Mesenchymal stem cell (in vitro differentiated cells and primary cell): ENCODE measurements at regions not wholly inside any gene's neighbourhood (a gene's known extent, or its start where the extent isn't known, plus 50 kb on each side); places are given as distances from the start of the nearest gene placed in this dataset.

Source experiments
- DNase-seq: peaks from one replicate; pipeline ENCODE4 v3.0.0-alpha.2; 2013
- H2AFZ ChIP-seq: one replicate; pipeline ENCODE4 v1.6.1; 2013; ENCODE audit warnings: low read depth, mild to moderate bottlenecking, control low read depth, inconsistent platforms, low read length, moderate library complexity
- H2AK5ac ChIP-seq: 2 replicates; pipeline ENCODE4 v1.6.1; 2013; ENCODE audit warnings: low read length, moderate library complexity, mild to moderate bottlenecking, inconsistent platforms; ENCODE audit not compliant: severe bottlenecking
- H2BK120ac ChIP-seq: one replicate; pipeline ENCODE4 v1.6.1; 2013; ENCODE audit warnings: low read depth, mild to moderate bottlenecking, inconsistent platforms, low read length, moderate library complexity
- H2BK12ac ChIP-seq, 2 experiments: one replicate each; pipeline ENCODE4 v1.6.1; 2013; ENCODE audit warnings: inconsistent platforms in 2 of 2, low read length in 2 of 2, mild to moderate bottlenecking in 2 of 2, moderate library complexity in 2 of 2, control low read depth in 1 of 2
- H2BK15ac ChIP-seq: one replicate; pipeline ENCODE4 v1.6.1; 2013; ENCODE audit warnings: mild to moderate bottlenecking, low read depth, inconsistent platforms; ENCODE audit not compliant: poor library complexity, severe bottlenecking
- H2BK5ac ChIP-seq: 2 replicates; pipeline ENCODE4 v1.6.1; 2013; ENCODE audit warnings: low read depth, mild to moderate bottlenecking, low read length, control low read depth, inconsistent platforms; ENCODE audit not compliant: poor library complexity, severe bottlenecking
- H3K14ac ChIP-seq, 2 experiments: one replicate each; pipeline ENCODE4 v1.6.1; 2013; ENCODE audit warnings: inconsistent platforms in 2 of 2, low read length in 2 of 2, control low read depth in 1 of 2, mild to moderate bottlenecking in 1 of 2, moderate library complexity in 1 of 2
- H3K18ac ChIP-seq, 2 experiments: one replicate each; pipeline ENCODE4 v1.6.1; 2013; ENCODE audit warnings: inconsistent platforms in 2 of 2, low read length in 2 of 2, control low read depth in 1 of 2, low read depth in 1 of 2, mild to moderate bottlenecking in 1 of 2
- H3K23ac ChIP-seq, 2 experiments: one replicate each; pipeline ENCODE4 v1.6.1; 2013; ENCODE audit warnings: inconsistent platforms in 2 of 2, low read length in 2 of 2, mild to moderate bottlenecking in 2 of 2, moderate library complexity in 2 of 2, control low read depth in 1 of 2
- H3K27ac ChIP-seq: 2 replicates; pipeline ENCODE4 v1.5.1; 2013; ENCODE audit warnings: mild to moderate bottlenecking, moderate library complexity, low read length, control low read depth, inconsistent platforms; ENCODE audit not compliant: poor library complexity, severe bottlenecking
- H3K27me3 ChIP-seq, 2 experiments: 2 replicates each; pipeline versions ENCODE4 v1.6.1 to v1.7.0; 2013; ENCODE audit warnings: low read length in 2 of 2, mild to moderate bottlenecking in 2 of 2, moderate library complexity in 2 of 2, control low read depth in 1 of 2, inconsistent platforms in 1 of 2; ENCODE audit not compliant: control insufficient read depth in 1 of 2, insufficient read depth in 1 of 2
- H3K36me3 ChIP-seq, 2 experiments: 2 replicates each; pipeline versions ENCODE4 v1.6.1 to v1.7.0; 2013; ENCODE audit warnings: low read length in 2 of 2, control low read depth in 1 of 2, inconsistent platforms in 1 of 2, low read depth in 1 of 2, mild to moderate bottlenecking in 1 of 2; ENCODE audit not compliant: insufficient read depth in 2 of 2, control insufficient read depth in 1 of 2
- H3K4ac ChIP-seq, 2 experiments: one replicate each; pipeline ENCODE4 v1.6.1; 2013; ENCODE audit warnings: inconsistent platforms in 2 of 2, low read length in 2 of 2, mild to moderate bottlenecking in 2 of 2, moderate library complexity in 2 of 2, control low read depth in 1 of 2, low read depth in 1 of 2
- H3K4me1 ChIP-seq: 2 replicates; pipeline ENCODE4 v1.6.1; 2013; ENCODE audit warnings: low read depth, low read length, control low read depth; ENCODE audit not compliant: control insufficient read depth, insufficient read depth
- H3K4me2 ChIP-seq: 2 replicates; pipeline ENCODE4 v1.6.1; 2013; ENCODE audit warnings: low read length, mild to moderate bottlenecking, inconsistent platforms; ENCODE audit not compliant: poor library complexity, severe bottlenecking
- H3K4me3 ChIP-seq, 2 experiments: 2 replicates each; pipeline versions ENCODE4 v1.5.1 to v1.7.0; 2013; ENCODE audit warnings: low read length in 2 of 2, mild to moderate bottlenecking in 2 of 2, control low read depth in 1 of 2, low read depth in 1 of 2; ENCODE audit not compliant: insufficient read depth in 1 of 2
- H3K79me1 ChIP-seq: replicated peaks from 2 replicates; pipeline ENCODE4 v1.6.1; 2013; ENCODE audit warnings: mild to moderate bottlenecking, control low read depth, low read length, inconsistent platforms; ENCODE audit not compliant: poor library complexity, severe bottlenecking
- H3K9ac ChIP-seq: 2 replicates; pipeline ENCODE4 v1.7.0; 2013; ENCODE audit warnings: mild to moderate bottlenecking, low read length, moderate library complexity
- H3K9me3 ChIP-seq: 2 replicates; pipeline ENCODE4 v1.7.0; 2013; ENCODE audit warnings: mild to moderate bottlenecking, low read length; ENCODE audit not compliant: control insufficient read depth
- H4K8ac ChIP-seq: one replicate; pipeline ENCODE4 v1.6.1; 2013; ENCODE audit warnings: inconsistent platforms, mild to moderate bottlenecking, low read length, moderate library complexity
- H4K91ac ChIP-seq: one replicate; pipeline ENCODE4 v1.6.1; 2013; ENCODE audit warnings: mild to moderate bottlenecking, low read length, inconsistent platforms
- WGBS: methylation state at CpG from one replicate; pipeline ENCODE4 v1.1.7; 2013; ENCODE audit warnings: mixed read lengths; 5-methylcytosine and 5-hydroxymethylcytosine counted together

DNA sequence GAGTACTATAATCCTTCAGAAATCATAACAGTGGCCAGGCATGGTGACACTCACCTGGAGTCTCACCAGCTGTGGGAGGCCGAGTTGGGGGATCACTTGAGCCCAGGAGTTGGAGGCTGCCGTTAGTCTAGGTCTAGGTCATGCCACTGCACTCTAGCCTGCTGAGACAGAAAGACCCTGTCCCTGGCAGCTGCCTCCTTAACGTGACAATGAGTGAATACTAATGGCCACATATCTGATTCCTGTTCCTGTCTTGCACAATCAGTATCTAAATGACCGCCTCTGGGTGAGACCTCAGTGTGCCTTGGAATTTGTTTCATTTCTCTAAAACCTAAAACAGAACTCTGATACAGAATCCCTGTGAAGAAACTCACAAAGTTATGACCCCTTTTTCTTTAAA lies 131.0 kb upstream of the DAB2 start:
- Histone ChIP-seq H3K23ac (no peak overlapping the region), H3K4ac (no peak overlapping the region), H2BK15ac (no peak overlapping the region), H3K27me3 (no peaks in the 10 kb centered on the region), H3K4me1 (no peaks in the 10 kb centered on the region), H4K8ac (no peak overlapping the region), H3K18ac (no peak overlapping the region), H3K9me3 (no peaks in the 10 kb centered on the region), H2AFZ (no peak overlapping the region), H2BK120ac (no peak overlapping the region), H3K14ac (peak overlapping the region in 1 of 2 experiments; percentile 28), H3K79me1 (no peaks in the 10 kb centered on the region), H2AK5ac (no peak overlapping the region), H2BK12ac (no peak overlapping the region), H3K4me2 (no peak overlapping the region), H3K27ac (no peak overlapping the region), H3K36me3 (no peaks in the 10 kb centered on the region), H3K4me3 (no peak overlapping the region), H3K9ac (no peak overlapping the region), H4K91ac (peak overlapping the region; percentile 75), H2BK5ac (no peak overlapping the region)
- no peak for DNase-seq
- 74% methylated on average over 4 of the region's 4 CpGs for WGBS

DNA sequence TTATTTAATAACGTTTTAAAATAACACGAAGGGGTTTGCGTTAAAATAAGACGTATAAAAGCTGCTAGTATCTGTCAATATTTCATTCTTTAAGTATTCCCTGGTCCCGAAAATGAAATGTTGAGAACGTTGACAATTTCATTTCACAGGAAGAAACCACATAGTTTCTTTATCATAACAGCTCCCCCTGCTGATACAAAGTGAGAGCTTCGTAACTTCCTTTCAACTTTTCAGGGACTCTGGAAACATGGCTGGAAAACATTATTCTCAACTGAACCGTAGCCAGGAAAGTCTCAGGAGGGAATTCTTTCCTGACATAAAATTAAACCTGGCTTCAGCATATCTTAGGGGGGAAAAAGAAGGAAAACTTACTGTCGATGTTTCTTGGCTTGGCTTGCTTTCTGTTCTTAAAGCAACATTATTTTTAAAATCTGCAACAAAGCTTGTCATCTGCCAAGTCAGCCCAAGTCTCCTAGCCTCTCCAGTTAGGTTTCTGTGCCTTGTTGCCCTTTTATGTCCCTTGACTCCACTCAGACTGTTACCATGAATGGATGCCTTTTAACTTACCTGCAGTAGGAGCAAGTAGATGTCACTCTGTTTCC lies 122.9 kb upstream of the DAB2 start:
- no peak overlapping the region for H2AFZ ChIP-seq
- whole genome bisulfite sequencing = 3% methylated on average over 5 of the region's 9 CpGs

DNA sequence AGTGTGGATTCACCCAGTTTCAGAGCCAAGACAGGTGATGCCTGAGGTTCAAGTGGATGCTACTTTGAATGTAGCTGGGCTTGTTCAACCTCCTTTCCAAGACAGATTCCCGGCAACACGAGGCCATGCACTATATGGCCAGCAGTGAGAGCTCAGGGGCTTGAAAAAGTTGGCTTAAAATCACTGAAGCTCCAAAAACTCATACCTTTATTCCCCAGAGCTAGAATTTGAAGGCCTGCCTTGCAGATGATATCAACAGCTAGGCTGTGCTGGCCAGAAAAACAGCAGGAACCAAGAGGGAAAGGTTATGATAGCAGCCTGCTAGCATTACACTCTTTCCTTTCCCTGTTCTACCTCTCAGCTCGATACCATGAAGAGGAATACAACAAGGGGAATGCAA lies 120.2 kb upstream of the DAB2 start:
- H3K4me1 ChIP-seq = no peaks in the 10 kb centered on the region

More for the DNA sequence above, 122.9 kb upstream of the DAB2 start:
- no peaks in the 10 kb centered on the region for H3K36me3 ChIP-seq
- H3K4me2 ChIP-seq = no peak overlapping the region
- H3K4me3 ChIP-seq = no peak overlapping the region
- no peak overlapping the region for H3K27ac ChIP-seq
- H3K4ac ChIP-seq = peak overlapping the region in 1 of 2 experiments; percentile 6
- H4K91ac ChIP-seq = no peak overlapping the region
- H3K9ac ChIP-seq = peak overlapping the region; percentile 75
- peaks cover 2% of the 10 kb centered on the region for H3K79me1 ChIP-seq
- no peak overlapping the region for H3K14ac ChIP-seq
- H2BK12ac ChIP-seq = peak overlapping the region in 1 of 2 experiments; percentile 93
- peak; percentile 71 for DNase-seq
- H2BK5ac ChIP-seq = no peak overlapping the region
- peak overlapping the region; percentile 30 for H2BK120ac ChIP-seq
- no peaks in the 10 kb centered on the region for H3K27me3 ChIP-seq
- no peaks in the 10 kb centered on the region for H3K9me3 ChIP-seq
- no peak overlapping the region for H3K23ac ChIP-seq
- H3K18ac ChIP-seq = no peak overlapping the region
- H2AK5ac ChIP-seq = peak overlapping the region; percentile 17
- no peaks in the 10 kb centered on the region for H3K4me1 ChIP-seq
- no peak overlapping the region for H2BK15ac ChIP-seq
- H4K8ac ChIP-seq = peak overlapping the region; percentile 77

DNA sequence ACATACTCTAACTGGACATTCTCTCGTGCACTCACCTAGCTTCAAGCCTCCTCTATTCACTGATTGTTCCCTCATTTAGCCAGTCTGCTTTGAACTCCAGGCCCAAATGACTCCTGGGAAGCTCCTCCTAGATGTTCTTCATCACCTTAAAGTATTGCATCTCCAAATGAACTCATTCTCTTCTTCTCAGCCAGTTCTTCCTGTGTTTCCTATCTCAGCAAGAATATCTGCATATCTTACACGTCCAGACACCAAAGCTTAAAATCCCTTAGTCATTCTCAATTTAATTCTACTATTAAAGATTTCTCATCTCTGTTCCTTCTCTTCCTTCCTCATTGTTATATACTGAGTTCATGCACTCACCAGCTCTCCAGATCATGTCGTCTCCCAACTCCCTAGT lies 118.6 kb upstream of the DAB2 start:
- no peak overlapping the region for H2BK12ac ChIP-seq
- H4K91ac ChIP-seq = no peak overlapping the region
- peak overlapping the region; percentile 7 for H2AK5ac ChIP-seq
- peak; percentile 12 for DNase-seq
- H3K36me3 ChIP-seq = no peaks in the 10 kb centered on the region
- H3K4ac ChIP-seq = peak overlapping the region in 1 of 2 experiments; percentile 4
- H3K23ac ChIP-seq = no peak overlapping the region
- WGBS = 78% methylated on average over 3 of the region's 3 CpGs
- no peak overlapping the region for H3K4me2 ChIP-seq
- peaks cover 2% of the 10 kb centered on the region for H3K79me1 ChIP-seq
- H3K18ac ChIP-seq = no peak overlapping the region
- H2BK120ac ChIP-seq = no peak overlapping the region
- no peak overlapping the region for H2BK5ac ChIP-seq
- no peak overlapping the region for H2BK15ac ChIP-seq
- H3K9ac ChIP-seq = peak overlapping the region; percentile 44
- H2AFZ ChIP-seq = no peak overlapping the region
- no peaks in the 10 kb centered on the region for H3K27me3 ChIP-seq
- peak overlapping the region; percentile 36 for H3K27ac ChIP-seq
- peak overlapping the region in 1 of 2 experiments; percentile 13 for H3K4me3 ChIP-seq
- no peaks in the 10 kb centered on the region for H3K4me1 ChIP-seq
- H3K14ac ChIP-seq = no peak overlapping the region
- no peak overlapping the region for H4K8ac ChIP-seq
- H3K9me3 ChIP-seq = no peaks in the 10 kb centered on the region

More for the DNA sequence above, 120.2 kb upstream of the DAB2 start:
- Histone ChIP-seq H2BK5ac (no peak overlapping the region), H2AFZ (no peak overlapping the region), H3K9me3 (no peaks in the 10 kb centered on the region), H2BK120ac (no peak overlapping the region), H3K4me3 (no peak overlapping the region), H2AK5ac (peak overlapping the region; percentile 86), H3K27me3 (no peaks in the 10 kb centered on the region), H3K4ac (no peak overlapping the region), H3K14ac (no peak overlapping the region), H3K79me1 (peaks cover 2% of the 10 kb centered on the region), H3K36me3 (no peaks in the 10 kb centered on the region), H3K4me2 (no peak overlapping the region), H3K18ac (no peak overlapping the region), H2BK12ac (peak overlapping the region in 1 of 2 experiments; percentile 11), H4K91ac (no peak overlapping the region), H3K27ac (no peak overlapping the region), H3K9ac (no peak overlapping the region), H4K8ac (no peak overlapping the region), H2BK15ac (no peak overlapping the region), H3K23ac (no peak overlapping the region)
- no peak for DNase-seq
- WGBS = 85% methylated on average over 3 of the region's 3 CpGs
